TTC549 (cell line): ENCODE measurements at regions not wholly inside any gene's neighbourhood (a gene's known extent, or its start where the extent isn't known, plus 50 kb on each side); places are given as distances from the start of the nearest gene placed in this dataset.
A peak's percentile ranks its signal among the peaks of the same experiment; 100 is the strongest.
"Not testable (repeated sequence)": the region's sequence is repeated elsewhere in the genome, so short reads cannot be mapped to it uniquely, and the experiment has no call there.

Source experiments
- FAIRE-seq: peaks from 2 replicates; lab custom pipeline; 2012; peaks lifted over from hg19 to GRCh38; lab: Jason Lieb, UNC

DNA sequence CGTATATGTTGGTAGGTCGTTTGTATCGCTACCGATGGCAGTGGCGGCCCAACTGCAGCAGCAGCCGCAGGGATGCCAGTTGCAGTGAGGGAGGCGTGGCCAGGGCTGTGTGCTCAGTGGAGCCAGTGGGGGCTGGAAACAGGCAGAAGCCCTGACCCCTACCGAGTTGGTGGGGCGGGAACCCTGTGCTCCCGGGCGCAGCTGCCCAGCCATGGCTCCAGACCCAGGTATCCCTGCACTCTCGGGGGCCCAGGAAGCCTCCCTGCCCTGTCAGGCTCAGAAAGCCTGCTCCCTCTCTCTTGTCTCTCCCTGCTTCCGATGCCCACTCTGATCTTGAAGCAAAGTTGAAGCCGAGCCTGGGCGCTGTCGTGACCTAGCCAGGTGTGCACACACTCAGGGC, 78.6 kb upstream of the ITGB1 start:
- FAIRE-seq: no peak

GRCh38 chr10:33035411-33035810, 77.4 kb upstream of the ITGB1 start:
- FAIRE-seq: no peak

DNA sequence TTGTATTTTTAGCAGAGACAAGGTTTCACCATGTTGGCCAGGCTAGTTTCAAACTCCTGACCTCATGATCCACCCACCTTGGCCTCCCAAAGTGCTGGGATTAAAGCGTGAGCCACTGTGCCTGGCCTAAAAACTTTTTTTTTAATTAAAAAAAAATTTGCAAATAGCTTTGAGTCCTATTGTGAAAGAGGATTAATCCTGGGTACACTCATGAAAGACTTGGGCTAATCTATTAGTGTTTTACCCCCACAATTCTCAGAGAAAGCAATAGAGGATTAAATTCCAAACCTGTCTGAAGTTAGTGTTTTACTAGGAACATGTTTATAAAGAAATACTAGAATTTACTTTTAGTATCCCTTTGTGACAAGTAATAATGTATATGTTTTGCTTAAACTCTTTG, 76.9 kb upstream of the ITGB1 start:
- FAIRE-seq: no peak

GRCh38 chr10:33032654-33033151, 74.7 kb upstream of the ITGB1 start:
- FAIRE-seq: no peak

DNA sequence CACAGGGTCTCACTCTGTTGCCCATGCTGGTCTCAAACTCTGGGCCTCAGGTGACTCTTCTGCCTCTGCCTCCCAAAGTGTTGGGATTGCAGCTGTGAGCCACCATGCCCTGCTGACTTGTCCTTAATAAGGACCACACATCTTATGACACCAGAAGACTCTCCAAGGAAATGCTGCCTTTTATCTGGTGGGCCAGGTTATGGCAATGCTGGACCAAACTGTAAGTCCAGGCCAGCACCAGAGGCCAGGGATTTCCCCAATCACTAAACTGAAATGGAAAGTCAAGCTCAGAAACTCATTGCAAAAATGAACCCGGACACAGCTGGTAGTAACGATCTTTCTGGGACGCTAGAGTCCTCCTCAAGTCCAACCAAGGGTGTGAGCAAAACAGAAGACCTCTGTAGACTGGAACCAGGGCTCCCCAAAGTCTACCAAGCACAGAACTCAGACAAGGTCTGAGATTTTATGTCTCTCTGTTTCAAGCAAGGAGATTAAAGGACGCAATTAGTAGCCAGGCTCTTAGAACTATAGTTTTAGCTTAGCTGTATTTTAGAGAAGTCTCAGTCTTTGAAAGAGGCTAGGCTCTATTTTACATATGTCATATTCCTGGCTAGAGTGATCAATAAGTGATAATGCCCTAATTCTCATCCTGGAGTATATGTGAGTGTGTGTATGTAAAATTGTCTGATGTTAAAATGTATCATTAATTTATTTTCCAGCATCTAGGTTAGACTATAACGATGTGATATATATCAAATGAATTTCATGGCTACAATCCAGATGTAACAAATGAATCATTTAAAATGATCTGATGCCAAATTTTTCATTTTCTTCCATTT, 74.0 kb upstream of the ITGB1 start:
- FAIRE-seq: no peak

DNA sequence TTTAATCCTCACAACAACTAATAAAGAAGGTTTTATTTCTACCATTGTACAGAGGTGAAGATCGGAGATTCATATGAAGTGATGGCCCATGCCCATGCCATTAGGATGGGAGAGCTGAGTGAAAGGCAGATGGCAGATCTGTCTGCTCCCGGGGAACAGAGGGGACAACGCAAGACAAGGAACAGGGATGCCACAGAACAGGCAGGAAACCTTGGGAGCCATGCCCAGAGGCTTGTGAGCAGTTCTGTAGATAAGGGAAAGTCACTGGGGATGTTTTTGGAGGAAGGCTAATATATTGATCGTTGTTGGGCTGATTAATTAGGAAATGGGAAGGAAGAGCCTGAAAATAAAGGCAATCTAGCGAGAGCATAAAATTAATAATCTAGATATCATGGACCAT, 73.1 kb upstream of the ITGB1 start:
- no peak for FAIRE-seq

GRCh38 chr10:33028515-33028914, 70.5 kb upstream of the ITGB1 start:
- not testable (repeated sequence) for FAIRE-seq

DNA sequence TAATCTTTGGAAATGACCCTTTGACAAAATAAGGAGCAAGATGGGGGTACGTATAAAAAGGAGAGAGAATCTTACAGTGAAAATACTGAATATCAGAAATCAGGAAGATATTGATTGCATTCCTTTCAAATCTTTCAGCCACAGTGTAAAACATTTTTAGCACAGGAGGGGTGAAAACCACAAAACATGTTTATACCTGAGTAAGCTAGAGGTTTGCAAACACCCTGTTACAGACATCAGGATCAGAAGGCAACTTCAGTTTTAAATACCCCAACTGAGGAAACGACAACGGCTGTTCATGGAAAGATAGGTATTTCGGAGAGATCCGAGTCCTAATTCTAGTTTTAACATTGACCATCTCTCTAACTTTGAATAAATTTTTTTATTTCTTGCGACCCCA, 69.1 kb upstream of the ITGB1 start:
- no peak for FAIRE-seq

DNA sequence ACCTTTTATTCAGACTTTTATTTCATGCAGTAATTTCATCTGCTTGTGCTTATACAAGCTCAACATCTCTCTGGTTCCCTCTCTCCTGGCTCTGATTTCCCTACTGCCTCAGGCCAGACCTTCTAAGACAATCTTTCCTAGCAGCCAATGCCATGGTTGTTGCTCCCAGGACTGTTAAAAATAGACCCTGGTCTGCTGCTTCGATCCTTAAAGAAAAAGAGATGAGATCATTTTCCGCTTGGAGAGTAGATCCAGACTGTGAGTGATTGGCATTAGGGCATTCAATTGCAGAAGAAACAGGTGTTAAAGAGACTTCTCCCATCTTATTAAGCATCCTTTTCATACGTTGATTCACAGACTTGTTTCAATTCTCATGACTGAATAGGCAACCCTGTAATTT, 68.4 kb upstream of the ITGB1 start:
- FAIRE-seq: no peak

DNA sequence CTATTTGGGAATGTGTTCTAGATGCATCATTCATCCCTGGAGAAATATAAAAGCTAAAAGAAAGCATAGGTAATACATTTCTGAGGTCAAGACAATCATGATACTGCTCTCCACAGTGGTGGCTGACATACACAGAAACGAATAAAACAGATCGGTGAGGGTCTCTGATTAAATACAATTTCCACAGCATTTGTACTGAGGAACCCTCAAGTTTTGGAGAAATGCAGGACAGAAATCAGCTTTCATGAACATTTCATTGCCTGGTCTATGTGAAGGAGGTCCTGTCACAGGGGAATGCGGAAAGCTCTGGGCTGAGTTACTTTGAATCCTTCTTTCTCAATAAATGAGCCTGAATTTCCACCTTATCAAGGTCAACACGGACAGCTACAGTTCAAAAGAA, 67.9 kb upstream of the ITGB1 start:
- FAIRE-seq: no peak

DNA sequence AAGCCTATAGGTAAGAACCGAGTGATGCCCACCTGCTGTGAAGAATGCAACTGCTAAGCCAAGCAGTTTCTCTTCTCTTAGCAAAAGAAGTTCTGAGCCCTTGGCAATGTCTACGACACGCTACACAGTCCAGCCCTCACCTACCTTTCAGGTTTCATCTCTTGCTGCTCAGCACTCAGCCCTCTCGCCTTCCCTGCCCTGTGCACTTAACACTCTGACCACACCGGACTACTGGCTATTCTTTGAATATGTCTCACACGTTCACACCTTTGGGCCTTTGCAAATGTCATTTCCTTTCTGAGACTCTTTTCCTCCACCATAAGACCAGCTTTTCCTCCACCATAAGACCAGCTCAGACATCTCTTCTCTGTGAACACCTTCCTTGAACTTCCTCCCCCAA, 67.0 kb upstream of the ITGB1 start:
- no peak for FAIRE-seq

DNA sequence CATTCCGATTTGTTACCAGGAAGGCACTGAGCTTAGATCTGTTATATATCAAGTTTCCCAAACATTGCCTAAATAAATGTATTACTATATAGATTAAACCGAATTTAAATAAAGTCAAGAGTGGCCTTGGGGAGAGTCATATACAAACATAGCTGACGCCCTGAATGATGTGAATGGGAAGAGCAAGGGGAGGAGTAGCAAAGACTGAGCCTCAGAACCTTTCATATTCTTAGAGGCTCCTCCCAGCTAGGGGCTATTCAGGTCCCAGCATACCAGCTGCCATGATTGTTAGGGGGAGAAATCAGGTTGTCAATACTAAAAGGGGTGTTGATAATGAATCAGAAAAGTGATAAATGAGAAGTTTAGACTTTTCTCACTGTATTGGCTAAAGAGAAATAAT, 64.7 kb upstream of the ITGB1 start:
- no peak for FAIRE-seq

DNA sequence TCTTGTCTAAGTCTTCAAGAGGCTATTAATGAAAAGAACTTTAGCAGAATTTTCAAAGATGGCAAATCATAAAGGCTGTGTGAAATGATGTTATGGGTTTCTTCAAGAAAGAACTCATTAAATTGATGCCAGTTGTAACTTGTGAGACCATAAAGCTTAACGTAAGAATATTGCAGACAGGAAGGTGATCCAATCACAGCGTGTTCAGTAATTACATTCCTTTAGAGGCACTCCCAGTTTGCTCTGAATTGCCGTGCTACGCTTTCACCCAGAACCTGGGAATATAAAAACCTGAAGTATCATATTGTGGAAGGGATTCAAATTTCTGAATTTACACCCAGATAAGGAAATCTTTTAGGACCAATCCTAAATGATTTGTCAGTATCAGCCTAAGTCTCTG, 64.1 kb upstream of the ITGB1 start:
- no peak for FAIRE-seq

DNA sequence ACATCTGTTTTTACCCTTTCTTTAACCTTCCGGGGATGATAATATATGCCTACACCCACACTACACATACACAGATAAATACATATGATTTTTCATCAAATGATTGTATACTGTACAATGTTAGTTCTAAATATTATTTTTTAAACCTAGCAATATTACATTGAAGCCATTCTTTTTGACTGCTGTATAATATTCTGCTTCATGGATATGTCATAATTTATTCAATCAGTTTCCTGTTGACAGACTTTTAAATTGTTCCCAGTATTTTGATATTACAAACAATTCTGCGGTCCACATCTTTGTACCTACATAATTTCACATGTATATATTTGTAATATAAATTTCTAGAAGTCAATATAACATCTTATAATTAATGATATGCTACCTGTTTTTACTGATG, 59.0 kb upstream of the ITGB1 start:
- no peak for FAIRE-seq

DNA sequence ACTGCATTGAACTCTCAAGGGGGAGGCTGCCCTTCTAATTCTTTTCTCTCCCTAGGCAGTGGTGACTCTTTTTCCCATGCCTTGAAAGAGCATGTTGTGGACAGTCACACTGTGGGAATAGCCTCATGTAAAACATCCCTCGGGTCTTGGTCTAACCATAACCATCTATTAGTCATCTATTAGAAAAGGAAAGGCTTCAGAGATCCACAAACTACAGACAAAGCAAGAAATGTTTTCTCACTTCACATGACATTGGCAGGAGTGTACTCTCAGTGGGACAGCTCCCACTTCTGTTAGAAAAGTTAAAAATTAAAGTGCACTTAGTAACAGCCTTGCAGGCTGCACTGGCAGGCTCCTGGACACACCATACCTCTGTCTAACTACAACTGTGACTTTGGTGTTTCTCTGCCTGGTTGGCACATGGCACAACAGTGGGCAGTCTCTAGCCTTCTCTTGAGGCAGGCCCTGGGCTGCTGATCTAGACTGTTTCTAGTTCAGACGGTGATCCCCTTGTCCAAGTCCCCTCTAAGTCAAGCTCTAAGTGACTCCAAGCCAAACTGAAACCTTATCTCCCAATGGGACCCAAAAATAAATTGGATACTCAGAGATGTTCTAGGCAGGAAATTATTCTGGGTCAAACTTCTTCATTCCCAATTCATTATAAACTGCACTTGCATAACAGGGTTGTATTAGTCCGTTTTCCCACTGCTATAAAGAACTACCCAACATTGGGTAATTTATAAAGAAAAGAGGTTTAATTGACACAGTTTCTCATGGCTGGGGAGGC, 57.9 kb upstream of the ITGB1 start:
- FAIRE-seq: no peak

GRCh38 chr10:33013331-33013730, 55.3 kb upstream of the ITGB1 start:
- FAIRE-seq: not testable (repeated sequence)

DNA sequence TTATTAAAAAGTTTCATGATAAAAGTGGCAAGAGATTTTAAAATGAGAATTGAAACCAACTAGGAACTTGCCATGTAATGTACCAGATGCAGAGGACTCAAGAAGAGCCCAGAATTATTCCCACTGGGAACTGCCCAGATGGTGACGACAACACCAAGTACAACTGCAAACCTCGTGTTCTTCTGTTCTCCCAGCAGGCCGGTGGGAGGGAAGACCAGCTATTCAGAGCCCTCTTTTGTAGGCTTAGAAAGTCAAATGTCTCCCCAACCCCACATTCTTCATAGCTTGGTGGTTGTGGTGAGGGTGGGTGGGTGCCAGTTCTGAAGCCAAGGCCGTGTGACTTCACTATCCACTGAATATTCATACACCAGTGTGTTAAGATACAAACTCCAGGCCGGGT, 54.3 kb upstream of the ITGB1 start:
- FAIRE-seq: no peak

GRCh38 chr10:33010132-33011037, 52.4 kb upstream of the ITGB1 start:
- FAIRE-seq: peak; percentile 13

DNA sequence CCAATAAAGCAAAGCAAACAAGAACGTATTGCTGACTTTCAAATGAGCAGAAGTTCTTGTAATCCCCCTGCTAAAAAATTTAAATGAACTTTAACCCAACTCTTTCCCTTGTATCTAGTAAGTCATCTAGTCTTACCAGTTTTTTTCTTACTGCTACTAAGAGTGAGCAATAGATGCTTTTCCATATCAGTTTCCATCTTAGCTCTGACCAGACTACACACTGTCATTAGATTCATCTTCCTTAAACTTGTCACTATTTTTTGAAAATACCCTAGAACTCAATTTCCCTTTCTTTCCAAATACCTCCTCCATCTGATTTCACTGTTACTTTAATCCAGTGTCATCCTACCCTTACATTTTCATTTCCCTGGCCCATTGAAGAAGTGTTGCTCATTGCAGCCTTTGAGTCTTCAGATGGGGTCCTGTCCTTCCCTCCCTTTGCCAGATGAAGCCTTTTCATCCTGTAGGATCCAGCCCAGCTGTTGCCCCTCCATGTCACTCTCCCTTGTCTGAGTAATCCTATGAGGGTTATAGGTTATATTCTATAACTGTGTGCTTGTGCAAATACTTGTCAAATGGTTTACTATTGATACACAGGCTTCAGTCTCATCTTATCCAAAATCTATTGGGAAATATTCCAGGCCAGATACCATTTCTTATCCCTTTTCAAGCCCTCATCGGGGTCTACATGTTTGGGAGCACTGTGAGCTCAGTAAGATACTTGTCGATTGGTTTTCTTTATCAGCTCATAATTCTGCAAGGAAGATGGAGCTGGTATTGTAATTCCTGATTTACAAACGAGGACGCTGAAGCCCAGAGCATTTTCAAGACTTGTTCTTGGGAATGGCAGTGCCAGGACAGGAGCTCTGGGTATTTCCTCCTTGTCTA, 51.5 kb upstream of the ITGB1 start:
- FAIRE-seq: no peak

DNA sequence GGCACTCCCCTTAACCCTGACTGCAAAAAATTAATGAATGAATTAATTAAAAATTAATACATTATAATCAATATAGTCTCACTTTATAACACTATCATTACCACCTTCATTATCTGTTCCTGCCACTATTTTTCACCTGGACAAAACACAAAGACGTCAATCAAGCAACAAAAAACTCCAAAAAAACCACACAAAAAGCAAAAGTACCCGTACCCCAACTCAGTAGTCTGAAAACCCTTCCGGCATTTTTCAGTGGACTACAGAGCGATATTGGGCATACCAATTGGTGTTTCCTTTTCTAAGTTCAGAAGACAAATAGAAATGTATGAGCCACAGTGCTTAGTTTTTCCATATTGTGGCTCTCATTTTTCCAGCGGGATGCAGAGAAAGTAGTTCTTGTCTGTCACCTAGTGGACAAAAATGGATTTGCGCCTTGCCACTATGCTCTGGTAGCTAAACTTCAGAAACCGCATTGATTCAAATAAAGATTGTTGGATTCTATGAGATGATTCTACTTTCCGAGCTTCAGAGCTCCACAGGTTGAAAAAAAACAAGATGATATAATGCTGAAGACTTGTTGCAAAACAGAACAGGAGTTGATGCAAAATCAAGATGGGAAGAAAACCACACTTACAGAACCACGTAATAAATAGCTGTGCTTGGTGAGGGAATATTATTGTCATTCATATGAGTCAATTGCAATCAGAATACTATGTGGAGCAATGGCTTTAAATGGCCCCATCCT, 50.6 kb upstream of the ITGB1 start:
- FAIRE-seq: peak; percentile 96
